ENCODE measurements at regions not wholly inside any gene's neighbourhood (a gene's known extent, or its start where the extent isn't known, plus 50 kb on each side); places are given as distances from the start of the nearest gene placed in this dataset.
"Not testable (repeated sequence)": the region's sequence is repeated elsewhere in the genome, so short reads cannot be mapped to it uniquely, and the experiment has no call there.

DNA sequence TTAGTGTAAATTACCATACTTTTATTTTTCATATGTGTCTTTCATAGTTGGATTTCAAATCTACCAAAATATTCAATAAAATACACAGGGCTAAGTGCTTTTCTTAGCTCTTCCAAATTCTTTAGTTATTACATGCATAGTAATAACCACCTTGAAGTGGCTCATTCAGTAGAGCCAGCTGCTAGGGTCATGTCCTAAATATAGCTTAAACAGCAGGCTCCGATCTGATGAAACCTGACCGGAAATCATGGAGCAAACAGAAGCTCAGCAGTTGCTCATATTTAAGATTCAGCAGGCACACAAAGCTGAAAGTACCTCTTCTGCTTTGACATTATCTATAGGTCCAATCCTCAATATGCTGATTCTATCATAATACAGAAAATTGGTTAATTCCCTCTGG, 1470.4 kb downstream of the ADGRL3 start:
- no peak for DNase-seq (ENCODE audit: low spot score)

DNA sequence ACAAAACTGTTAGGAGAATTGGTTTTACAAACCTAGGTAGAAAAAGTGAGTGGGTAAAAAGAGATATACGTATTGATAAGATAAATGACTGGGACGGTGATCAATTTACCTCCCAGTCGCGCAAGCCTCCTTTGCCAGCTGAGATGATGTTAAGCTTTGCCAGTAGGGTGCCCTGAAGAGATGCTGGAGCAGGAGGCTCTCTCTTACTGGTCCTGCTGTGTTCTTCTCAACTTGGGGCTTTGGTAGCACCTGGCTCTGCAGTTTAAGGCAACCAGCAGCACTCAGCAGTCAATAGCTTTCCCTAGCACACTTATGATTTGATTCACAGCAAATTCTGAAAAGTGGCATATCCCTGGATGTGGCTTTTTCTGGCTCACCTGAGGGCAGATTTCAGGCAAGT, 1461.7 kb downstream of the ADGRL3 start:
- DNase-seq (ENCODE audit: low spot score) = no peak

DNA sequence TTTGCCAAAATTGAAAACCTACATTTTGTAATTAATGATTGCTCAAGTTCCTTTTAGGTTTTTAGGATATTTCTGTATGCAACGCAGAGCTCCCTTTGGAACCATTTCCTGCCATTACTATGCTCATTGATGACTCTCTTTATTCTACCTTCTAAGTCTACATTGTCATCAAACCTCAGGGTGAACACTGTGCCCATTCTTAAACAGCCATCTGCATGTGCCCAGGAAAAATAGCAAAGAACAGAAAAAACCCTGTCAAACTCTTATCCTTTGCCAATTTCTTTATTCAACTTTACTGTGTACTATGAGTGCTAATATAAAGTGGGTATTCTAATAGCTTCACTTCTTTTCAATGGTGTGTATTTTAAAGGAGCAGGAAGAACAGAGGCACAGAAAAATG, 1455.9 kb downstream of the ADGRL3 start:
- DNase-seq (ENCODE audit: low spot score) = no peak

DNA sequence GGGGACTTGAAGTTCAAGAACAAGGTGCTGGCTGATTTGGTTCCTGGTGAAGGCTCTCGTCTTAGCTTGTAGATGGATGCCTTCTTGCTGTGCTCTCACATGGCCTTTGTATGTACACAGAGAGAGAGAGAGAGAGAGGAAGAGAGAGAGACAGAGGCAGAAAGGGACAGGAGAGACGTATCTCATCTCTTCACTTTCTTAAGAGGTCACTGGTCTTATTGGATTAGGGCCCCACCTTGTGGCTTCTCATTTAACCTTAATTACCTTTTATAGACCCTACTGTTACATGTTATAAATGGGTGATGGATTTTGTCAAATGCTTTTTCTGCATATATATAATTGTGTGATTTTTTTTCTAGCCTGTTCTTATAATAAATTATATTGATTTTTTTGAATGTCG, 1444.2 kb downstream of the ADGRL3 start:
- peak; percentile 10 for DNase-seq (ENCODE audit: low spot score)

DNA sequence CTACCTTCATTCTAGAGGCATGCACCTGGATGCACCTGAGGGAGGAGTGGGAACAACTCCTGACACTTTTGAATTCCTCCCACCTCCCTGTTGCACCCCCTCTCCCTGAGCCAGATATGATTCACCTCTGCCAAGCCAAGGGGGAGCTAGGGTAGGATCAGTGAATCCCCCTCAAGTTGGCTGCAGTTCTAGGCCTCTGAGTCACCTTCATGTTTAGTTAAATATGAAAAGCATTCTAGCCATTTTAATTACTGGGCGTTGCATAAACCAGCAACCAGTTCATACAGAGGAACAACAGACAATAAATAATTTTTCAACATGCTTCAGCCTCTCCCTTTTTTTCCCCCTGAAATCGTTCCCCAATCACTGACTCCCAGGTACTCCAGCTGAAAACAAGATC, 1440.2 kb downstream of the ADGRL3 start:
- no peak for DNase-seq (ENCODE audit: low spot score)

DNA sequence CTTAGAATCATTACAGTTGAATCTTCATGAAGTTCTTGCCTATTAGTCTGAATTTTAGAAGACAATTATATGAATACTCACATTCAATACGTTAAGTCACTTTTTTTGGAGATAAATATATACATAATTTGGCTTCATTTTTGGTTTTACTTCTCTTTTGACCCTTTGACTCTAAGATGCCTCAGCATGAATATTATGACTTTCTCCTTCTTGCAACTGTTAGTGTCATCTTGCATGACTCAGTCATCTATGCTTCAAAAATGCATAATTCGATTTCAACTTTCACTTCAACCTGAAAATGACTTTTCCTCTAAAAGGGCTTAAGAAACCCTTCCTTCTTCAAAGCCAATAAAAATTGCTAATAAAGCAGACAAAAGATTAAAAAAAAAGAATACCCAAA, 1427.5 kb downstream of the ADGRL3 start:
- no peak for DNase-seq (ENCODE audit: low spot score)

DNA sequence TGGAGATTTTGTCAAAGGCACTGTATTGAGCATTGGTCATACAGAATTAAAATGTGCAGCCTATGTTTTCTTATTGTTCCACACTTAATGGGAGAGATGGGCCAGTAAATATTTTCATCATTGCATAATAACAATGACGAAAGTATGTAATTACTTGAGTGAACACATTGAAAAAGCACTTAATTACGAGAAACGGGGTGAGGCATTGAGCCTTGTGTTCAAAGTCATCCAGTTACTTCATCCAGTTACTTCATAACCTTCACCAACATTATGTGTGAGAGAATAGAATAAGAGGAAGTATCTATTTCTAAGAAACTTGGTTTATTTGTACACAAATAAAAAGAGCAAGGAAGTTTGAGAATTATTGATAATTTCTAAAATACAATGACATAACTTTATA, 1427.0 kb downstream of the ADGRL3 start:
- no peak for DNase-seq (ENCODE audit: low spot score)

DNA sequence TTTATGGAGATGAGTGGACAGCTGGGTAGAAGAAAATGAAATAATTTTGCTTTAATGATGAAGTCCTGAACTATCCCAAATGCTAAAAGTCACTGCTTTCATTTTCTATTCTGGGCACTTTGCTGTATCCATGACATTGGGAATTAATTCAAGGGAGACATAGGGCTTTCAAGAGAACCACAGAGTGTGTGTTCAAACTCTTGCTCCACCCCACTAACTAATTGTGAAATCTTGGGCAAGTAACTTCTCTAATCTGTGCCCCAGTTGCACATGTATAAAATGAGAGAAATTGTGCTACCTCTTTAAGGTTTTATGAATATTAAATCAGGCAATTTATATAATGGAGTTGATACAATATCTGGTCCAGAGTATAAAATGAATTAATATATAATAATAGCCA, 1422.0 kb downstream of the ADGRL3 start:
- no peak for DNase-seq (ENCODE audit: low spot score)

DNA sequence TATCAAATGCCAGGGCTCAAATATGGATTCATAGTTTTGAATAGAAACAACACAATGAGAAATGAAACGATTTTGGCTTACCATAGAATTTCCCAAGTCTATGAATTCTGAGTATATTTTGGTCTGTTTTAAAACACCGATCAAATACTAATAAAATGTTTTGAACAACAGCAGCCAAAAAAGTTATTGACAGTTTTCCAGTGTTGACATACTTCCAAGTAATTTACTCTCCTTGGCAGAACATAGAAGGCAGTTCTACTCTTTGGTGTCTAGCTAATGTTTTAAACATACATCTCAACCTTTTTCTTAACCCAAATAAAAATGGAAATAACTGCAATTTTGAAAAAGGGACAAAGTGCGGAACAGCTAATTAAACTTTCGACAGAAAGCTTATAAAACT, 1419.8 kb downstream of the ADGRL3 start:
- no peak for DNase-seq (ENCODE audit: low spot score)

DNA sequence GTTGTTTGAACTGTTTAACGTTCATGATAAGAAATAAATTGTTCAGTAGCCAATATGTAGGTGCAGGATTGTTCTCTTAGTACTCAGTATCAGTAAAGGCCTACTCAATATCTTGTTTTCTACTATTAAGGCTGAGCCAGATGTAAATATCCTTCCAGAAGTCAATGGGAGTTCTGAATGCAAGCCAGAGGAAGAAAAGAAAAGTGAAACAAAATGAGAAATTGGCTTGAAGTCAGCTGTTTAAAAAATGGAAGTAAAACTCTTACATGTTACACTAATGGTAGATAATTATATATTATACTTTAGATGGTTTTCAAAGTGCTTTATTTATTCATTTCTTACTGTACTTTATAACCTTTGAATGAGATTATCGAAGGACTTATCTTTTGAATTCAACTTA, 1417.9 kb downstream of the ADGRL3 start:
- no peak for DNase-seq (ENCODE audit: low spot score)

DNA sequence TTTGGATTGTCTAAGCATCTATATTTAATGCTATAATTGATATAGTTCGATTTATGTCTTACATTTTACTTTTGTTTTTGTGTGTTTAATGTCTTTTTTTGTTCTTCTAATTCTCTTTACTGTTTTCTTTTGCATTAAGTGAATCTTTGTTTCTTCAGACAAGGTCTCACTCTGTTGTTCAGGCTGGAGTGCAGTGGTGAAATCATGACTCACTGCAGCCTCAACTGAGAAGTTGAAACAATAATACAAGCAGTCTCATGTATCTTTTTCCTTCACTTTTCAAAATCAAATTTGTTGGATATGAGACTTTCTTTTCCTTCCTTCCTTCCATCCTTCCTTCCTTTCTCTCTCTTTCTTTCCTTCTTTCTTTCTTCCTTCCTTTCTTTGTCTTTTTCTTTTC, 1401.6 kb downstream of the ADGRL3 start:
- peak; percentile 42 for DNase-seq (ENCODE audit: low spot score)

DNA sequence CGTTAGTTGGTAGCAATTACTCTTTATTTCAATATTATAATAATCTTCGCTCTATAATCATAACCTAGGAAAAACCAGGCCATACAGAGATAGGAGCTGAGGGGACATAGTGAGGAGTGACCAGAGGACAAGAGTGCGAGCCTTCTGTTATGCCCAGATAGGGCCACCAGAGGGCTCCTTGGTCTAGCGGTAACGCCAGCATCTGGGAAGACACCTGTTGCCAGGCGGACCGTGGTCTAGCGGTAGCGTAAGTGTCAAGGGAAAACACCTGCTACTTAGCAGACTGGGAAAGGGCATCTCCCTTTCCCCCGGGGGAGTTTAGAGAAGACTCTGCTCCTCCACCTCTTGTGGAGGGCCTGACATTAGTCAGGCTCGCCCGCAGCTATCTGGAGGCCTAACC, 1395.1 kb downstream of the ADGRL3 start:
- not testable (repeated sequence) for DNase-seq (ENCODE audit: low spot score)

DNA sequence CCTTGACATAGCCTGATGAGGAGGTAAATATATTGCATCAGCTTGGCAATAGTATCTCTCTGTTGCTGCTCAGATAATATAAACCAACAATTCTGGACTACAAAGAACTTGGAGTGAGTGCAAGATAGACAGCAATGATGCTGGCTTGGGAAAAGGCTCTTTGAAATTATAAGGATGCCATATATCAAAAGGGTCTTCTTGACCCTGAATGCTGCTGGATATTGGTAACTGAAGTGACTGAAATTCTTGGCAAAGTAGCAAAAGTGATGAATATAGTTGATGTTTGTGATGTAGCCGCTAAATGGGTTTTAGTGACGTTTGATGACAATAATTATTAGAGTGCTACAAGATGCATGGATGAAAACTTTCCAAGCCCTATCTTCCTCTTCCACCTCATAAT, 1391.6 kb downstream of the ADGRL3 start:
- DNase-seq (ENCODE audit: low spot score) = no peak

DNA sequence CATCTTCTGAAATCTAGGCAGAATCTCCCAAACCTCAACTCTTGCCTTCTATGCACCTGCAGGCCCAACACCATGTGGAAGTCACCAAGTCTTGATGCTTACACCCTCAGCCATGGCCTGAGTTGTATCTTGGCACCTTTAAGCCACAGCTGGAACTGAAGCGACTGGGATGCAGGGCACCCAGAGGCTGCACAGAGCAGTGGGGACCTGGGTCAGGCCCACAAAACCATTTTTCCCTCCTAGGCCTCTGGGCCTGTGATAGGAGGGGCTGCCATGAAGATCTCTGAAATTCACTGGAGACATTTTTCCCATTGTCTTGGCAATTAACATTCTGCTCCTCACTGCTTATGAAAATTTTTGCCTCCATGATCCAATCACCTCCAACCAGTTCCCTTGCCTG, 1388.5 kb downstream of the ADGRL3 start:
- no peak for DNase-seq (ENCODE audit: low spot score)

DNA sequence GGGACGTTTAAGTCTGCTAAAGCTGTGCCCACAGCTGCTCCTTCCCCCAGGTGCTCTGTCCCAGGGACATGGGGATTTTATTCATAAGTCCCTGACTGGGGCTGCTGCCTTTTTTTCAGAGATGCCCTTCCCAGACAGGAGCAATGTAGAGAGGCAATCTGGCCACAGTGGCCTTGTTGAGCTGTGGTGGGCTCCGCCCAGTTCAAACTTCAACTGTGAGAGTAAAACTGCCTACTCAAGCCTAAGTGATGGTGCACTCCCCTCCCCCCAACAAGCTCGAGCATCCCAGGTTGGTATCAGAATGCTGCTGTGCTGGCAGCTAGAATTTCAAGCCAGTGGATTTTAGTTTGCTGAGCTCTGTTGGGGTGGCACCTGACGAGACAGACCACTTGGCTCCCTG, 1371.4 kb downstream of the ADGRL3 start:
- DNase-seq (ENCODE audit: low spot score) = no peak

DNA sequence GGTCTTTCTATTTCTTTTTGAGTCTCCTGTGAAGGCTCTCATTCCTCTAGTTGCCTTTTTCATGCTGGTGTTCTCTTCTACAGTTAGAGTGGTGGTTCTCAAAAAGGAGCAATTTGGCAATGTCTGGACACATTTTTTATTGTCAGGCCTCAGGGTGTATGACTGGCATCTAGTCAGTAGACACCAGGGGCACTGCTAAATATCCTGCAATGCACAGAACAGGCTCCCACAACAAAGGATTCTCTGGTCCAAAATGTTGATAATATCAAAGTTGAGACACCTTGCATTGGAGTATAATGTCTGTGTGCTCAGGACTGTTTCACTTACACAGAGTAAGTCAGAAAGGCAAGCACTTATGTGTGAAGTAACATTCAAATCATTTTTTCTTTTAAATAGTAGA, 1360.7 kb downstream of the ADGRL3 start:
- no peak for DNase-seq (ENCODE audit: low spot score)

DNA sequence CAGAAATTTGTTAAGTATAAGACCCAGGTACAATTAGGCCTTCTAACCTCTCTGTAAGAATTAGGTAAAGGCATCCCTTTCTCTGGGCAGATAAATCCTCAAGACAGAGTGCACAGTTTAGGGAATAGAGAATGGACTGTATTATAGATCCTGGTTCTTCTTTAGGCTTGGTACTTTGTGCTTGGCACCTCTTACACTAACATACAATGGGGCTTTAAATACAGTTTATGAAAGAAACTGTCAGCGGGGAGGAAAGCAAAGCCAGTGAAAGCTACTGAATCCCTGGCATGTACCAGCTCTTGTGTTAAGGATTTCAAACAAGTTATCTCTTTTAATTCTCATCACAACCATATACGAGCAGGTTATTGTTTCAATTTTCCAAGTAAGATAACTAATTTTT, 1350.0 kb downstream of the ADGRL3 start:
- no peak for DNase-seq (ENCODE audit: low spot score)

DNA sequence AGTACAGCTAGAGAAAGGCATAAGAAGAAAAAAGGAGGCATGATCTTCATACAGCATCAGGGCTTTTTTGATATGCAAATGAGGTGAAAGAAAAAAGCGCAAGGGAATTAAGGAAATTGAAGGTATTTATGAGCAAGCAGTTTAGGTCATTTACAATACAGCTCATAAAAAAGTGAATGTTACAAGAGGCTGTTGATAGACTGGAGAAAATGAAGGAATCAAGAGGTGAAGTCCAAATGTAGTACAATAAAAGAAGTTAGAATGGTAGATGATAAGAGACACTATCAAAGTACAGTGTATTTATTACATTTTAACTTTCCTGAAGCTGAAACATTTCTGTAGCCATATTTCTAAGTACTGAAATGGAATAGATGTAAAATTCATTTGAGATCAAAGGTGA, 1349.5 kb downstream of the ADGRL3 start:
- no peak for DNase-seq (ENCODE audit: low spot score)

DNA sequence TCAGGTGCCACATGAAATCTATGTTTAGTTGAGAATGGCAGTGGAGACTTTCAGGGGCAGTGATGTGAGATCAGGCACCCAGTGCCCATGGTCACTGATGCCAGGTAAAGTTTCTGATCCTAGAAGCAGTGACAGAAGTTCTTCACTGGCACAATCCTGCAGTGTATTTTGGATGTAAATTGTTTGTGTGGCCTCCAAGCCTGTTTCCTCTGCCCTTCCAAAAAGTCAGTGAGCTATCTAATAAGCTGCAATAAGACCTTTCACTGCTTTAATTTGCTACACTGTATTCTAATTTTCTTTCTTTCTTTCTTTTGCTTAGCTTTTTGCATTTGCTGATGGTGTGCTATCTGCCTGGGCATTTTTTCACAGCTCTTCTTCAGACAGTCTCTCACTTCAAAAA, 1348.6 kb downstream of the ADGRL3 start:
- no peak for DNase-seq (ENCODE audit: low spot score)

DNA sequence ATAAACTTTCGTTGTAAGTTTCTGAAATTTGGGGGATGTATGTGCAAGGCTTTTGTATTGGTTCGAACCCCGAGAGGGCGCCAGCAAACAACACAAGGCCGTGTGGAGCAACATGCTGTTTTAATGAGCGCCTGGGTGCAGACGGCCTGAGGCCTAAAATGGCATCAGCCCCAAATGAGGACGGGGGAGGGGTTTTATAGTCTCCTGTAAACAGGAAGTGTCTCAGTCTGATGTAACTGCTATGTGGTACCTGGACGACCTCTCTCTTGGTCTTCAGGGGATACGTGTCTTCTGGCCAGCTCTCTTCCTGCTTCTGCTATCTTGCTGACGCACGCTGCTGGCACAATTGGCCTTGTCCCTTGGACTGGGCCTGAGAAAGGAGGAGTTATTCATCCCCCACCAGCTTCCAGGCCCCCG, 1348.0 kb downstream of the ADGRL3 start:
- no peak for DNase-seq (ENCODE audit: low spot score)

DNA sequence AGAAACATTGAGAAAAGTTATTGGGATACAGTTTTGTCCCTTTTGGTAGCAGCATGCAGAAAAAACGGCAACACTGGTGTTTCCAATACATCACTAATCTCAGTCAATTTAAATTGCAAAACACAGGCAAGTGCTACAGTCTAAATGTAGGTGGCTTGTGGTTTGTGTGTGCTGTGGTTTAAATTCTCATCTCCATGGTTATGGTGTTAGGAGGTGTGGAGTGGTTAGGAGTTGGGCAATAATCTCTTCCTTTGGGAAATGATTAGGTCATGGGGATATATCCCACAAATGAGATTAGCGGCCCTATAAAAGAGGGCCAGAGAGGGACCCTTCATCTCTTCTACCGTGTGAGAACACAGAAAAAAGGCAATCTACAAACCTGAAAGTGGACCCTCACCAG, 1344.3 kb downstream of the ADGRL3 start:
- no peak for DNase-seq (ENCODE audit: low spot score)

DNA sequence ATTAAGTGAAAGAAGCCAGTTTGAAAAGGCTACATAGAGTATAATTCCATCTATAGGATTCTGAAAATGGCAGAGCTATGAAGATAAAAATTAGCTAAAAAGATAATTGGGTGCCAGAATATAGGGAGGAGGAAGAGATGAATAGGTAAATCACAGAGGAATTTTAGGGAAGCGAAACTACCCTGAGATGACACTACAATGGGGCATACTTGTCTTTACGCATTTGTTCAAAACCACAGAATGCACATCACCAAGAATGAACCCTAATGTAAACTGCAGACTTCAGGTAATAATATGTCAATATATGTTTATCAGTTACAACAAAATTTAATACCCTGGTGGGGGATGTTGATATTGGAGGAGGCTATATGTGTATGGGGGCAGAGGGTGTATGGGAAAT, 1342.9 kb downstream of the ADGRL3 start:
- DNase-seq (ENCODE audit: low spot score) = no peak

DNA sequence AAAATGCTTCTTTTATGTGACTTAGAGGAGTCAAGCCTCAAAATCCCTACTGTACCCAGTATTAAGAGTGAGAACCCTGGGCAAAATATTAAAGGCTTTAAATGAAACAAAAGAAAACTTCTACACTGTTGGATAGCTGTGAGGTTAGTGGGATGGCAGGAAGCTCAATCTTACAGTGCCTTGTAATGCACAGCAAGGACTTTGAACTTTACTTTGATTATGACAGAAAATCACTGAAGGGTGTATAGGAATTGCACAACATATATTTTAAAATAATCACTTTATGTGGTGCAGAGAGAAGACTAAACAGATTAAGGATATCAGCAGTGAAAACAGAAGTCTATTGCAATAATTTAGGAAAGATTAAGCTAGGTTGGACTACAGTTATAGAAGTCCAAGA, 1333.4 kb downstream of the ADGRL3 start:
- no peak for DNase-seq (ENCODE audit: low spot score)

DNA sequence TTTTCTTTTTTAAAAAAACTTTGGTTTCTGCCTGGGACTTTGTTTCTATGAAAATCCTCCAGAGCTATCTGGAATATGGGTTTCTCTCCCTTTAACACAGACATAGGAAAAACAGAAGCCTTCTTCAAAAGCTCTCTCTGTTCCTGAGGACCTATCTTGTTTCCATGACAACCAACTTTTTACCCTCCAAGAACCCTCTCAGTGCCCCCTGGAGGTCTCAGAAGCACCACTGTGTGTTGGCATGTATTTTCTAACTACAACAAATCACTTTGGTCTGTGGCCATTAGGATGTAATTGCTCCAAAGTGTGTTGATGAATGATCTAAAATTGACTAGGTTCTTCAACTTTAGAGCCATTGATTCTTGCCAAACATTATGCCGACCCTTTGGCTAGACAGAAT, 1331.6 kb downstream of the ADGRL3 start:
- DNase-seq (ENCODE audit: low spot score) = no peak

DNA sequence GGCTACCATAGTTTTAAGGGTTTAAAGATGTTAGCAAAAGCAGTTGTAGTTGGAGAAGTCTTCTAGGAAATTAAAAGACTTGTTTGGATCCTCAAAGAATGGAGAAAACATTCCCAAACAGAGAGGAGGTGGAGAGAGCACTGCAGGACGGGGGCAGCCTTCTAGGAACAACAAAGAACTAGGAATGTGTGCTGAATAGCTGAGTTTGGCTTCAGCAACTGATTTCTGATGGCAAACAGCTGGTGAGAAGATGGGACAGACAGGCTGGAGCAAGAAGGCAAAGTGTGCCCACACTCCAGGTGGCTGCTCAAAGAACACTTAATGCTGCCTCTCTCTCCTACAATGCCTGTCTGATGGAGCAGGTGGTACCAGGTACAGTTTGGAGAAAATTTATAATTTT, 1331.1 kb downstream of the ADGRL3 start:
- no peak for DNase-seq (ENCODE audit: low spot score)

Data from COLO829 (cell line).